ENCODE measurements at regions not wholly inside any gene's neighbourhood (a gene's known extent, or its start where the extent isn't known, plus 50 kb on each side); places are given as distances from the start of the nearest gene placed in this dataset.

- no peak overlapping the region for H3K4me3 ChIP-seq (ENCODE audit: low read depth, low read length)
- H3K9me3 ChIP-seq (ENCODE audit: control insufficient read depth, insufficient read depth, low read depth, low read length): no peaks in the 10 kb centered on the region
- ChIA-PET CTCF (interaction anchor here (0.7 to 2.7 kb wide), 2 partner anchors 10 to 13 kb away, joined by 7 to 32 read pairs; no protein-coding TSS in a partner anchor), POLR2A (no interaction called here)
- no peak for TF ChIP-seq ZNF239 (tag by site-specific recombination; IDR thresholded peaks at IDR 0.05)
- TF ChIP-seq ZNF140 (tag by site-specific recombination; IDR thresholded peaks at IDR 0.05): no peak
- TF ChIP-seq ZNF658 (tag by site-specific recombination; IDR thresholded peaks at IDR 0.05): no peak
- no peak for TF ChIP-seq ZNF221 (tag by site-specific recombination; IDR thresholded peaks at IDR 0.05; ENCODE audit: borderline replicate concordance)
- no peak for TF ChIP-seq ZNF157 (tag by site-specific recombination; IDR thresholded peaks at IDR 0.05)
- no peak for TF ChIP-seq ZNF211 (tag by site-specific recombination; IDR thresholded peaks at IDR 0.05; ENCODE audit: low read depth)
- TF ChIP-seq SCRT2 (tag by site-specific recombination; IDR thresholded peaks at IDR 0.05): no peak
- TF ChIP-seq YY1 (tag by site-specific recombination; IDR thresholded peaks at IDR 0.05): no peak
- TF ChIP-seq INSM2 (tag by site-specific recombination; IDR thresholded peaks at IDR 0.05): no peak
- TF ChIP-seq ZFP69B (tag by site-specific recombination; IDR thresholded peaks at IDR 0.05): no peak
- TF ChIP-seq ZNF830 (tag by site-specific recombination; IDR thresholded peaks at IDR 0.05; ENCODE audit: low read depth): no peak
- no peaks in the 10 kb centered on the region for H3K36me3 ChIP-seq (ENCODE audit: control insufficient read depth in 2 of 2, insufficient read depth in 1 of 2, low read length in 2 of 2)
- no peak overlapping the region for H3K27ac ChIP-seq (ENCODE audit: extremely low read depth, low read depth, low read length)
- no peaks in the 10 kb centered on the region for H3K4me1 ChIP-seq (ENCODE audit: control insufficient read depth, insufficient read depth, low read length)
Observed at GRCh38 chrX:20517565-20517964, 250.9 kb upstream of the RPS6KA3 start.

DNA sequence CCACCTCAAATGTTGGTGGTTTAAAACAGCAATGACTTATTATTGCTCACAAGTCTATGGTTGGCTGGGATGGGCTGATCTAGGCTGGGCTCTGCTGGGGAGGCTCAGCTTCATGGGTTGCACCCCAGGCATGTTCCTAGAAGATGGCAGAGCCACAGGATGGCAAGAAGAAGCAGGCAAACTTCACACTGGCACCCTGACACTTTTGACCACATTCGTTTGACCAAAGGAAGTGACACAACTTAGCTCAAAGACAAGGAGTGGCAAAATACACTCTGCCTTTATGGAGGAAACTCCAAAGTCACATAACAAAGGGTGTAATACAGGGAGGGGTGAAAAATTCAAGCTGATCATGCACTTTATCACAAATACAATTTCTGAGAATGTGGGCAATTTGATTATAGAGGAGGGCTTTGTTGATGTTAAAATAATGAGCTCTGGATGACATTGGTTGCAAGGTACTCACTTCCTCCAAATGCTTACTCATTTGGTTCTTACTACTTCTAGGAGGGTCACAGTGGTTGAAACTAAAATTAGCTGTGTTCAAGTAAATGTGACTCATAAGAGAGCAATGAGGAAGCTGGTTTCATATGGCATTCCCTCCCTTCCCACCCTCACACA, 249.2 kb upstream of the RPS6KA3 start:
- Histone ChIP-seq H3K4me1 (ENCODE audit: control insufficient read depth, insufficient read depth, low read length) (no peaks in the 10 kb centered on the region), H3K4me3 (ENCODE audit: low read depth, low read length) (no peak overlapping the region), H3K36me3 (ENCODE audit: control insufficient read depth in 2 of 2, insufficient read depth in 1 of 2, low read length in 2 of 2) (no peaks in the 10 kb centered on the region), H3K9me3 (ENCODE audit: control insufficient read depth, insufficient read depth, low read depth, low read length) (no peaks in the 10 kb centered on the region), H3K27ac (ENCODE audit: extremely low read depth, low read depth, low read length) (no peak overlapping the region)
- peak; percentile 44 for TF ChIP-seq SETDB1 (IDR thresholded peaks at IDR 0.05; ENCODE audit: insufficient read length, low read length)
- TF ChIP-seq ZNF548 (tag by site-specific recombination; IDR thresholded peaks at IDR 0.05): no peak
- POLR2A ChIA-PET: no interaction called here
- CTCF ChIA-PET: interaction anchor here (0.6 to 2.7 kb wide), 3 partner anchors 12 to 206 kb away, joined by 3 to 32 read pairs (median 6); no protein-coding TSS in a partner anchor

GRCh38 chrX:20514358-20514757, 247.6 kb upstream of the RPS6KA3 start:
- CTCF ChIA-PET: no interaction called here
- no peaks in the 10 kb centered on the region for H3K4me1 ChIP-seq (ENCODE audit: control insufficient read depth, insufficient read depth, low read length)
- no peak overlapping the region for H3K27ac ChIP-seq (ENCODE audit: extremely low read depth, low read depth, low read length)
- H3K4me3 ChIP-seq (ENCODE audit: low read depth, low read length): no peak overlapping the region
- no peaks in the 10 kb centered on the region for H3K36me3 ChIP-seq (ENCODE audit: control insufficient read depth in 2 of 2, insufficient read depth in 1 of 2, low read length in 2 of 2)
- H3K9me3 ChIP-seq (ENCODE audit: control insufficient read depth, insufficient read depth, low read depth, low read length): no peaks in the 10 kb centered on the region
- POLR2A ChIA-PET: no interaction called here
- TF ChIP-seq ZNF211 (tag by site-specific recombination; IDR thresholded peaks at IDR 0.05; ENCODE audit: low read depth) (no peak), ZNF214 (tag by site-specific recombination; IDR thresholded peaks at IDR 0.05; ENCODE audit: borderline replicate concordance) (no peak), FEZF1 (tag by site-specific recombination; IDR thresholded peaks at IDR 0.05) (no peak), GFI1B (tag by site-specific recombination; IDR thresholded peaks at IDR 0.05) (no peak; the same call in 1 of the 2 replicates), ZNF311 (tag by site-specific recombination; IDR thresholded peaks at IDR 0.05; ENCODE audit: borderline replicate concordance) (no peak), ZNF692 (tag by site-specific recombination; IDR thresholded peaks at IDR 0.05) (no peak)
- TF ChIP-seq, protein P1, sequence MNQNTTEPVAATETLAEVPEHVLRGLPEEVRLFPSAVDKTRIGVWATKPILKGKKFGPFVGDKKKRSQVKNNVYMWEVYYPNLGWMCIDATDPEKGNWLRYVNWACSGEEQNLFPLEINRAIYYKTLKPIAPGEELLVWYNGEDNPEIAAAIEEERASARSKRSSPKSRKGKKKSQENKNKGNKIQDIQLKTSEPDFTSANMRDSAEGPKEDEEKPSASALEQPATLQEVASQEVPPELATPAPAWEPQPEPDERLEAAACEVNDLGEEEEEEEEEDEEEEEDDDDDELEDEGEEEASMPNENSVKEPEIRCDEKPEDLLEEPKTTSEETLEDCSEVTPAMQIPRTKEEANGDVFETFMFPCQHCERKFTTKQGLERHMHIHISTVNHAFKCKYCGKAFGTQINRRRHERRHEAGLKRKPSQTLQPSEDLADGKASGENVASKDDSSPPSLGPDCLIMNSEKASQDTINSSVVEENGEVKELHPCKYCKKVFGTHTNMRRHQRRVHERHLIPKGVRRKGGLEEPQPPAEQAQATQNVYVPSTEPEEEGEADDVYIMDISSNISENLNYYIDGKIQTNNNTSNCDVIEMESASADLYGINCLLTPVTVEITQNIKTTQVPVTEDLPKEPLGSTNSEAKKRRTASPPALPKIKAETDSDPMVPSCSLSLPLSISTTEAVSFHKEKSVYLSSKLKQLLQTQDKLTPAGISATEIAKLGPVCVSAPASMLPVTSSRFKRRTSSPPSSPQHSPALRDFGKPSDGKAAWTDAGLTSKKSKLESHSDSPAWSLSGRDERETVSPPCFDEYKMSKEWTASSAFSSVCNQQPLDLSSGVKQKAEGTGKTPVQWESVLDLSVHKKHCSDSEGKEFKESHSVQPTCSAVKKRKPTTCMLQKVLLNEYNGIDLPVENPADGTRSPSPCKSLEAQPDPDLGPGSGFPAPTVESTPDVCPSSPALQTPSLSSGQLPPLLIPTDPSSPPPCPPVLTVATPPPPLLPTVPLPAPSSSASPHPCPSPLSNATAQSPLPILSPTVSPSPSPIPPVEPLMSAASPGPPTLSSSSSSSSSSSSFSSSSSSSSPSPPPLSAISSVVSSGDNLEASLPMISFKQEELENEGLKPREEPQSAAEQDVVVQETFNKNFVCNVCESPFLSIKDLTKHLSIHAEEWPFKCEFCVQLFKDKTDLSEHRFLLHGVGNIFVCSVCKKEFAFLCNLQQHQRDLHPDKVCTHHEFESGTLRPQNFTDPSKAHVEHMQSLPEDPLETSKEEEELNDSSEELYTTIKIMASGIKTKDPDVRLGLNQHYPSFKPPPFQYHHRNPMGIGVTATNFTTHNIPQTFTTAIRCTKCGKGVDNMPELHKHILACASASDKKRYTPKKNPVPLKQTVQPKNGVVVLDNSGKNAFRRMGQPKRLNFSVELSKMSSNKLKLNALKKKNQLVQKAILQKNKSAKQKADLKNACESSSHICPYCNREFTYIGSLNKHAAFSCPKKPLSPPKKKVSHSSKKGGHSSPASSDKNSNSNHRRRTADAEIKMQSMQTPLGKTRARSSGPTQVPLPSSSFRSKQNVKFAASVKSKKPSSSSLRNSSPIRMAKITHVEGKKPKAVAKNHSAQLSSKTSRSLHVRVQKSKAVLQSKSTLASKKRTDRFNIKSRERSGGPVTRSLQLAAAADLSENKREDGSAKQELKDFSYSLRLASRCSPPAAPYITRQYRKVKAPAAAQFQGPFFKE (tag by site-specific recombination; IDR thresholded peaks at IDR 0.05; ENCODE audit: borderline replicate concordance): no peak
- TF ChIP-seq, protein P2, sequence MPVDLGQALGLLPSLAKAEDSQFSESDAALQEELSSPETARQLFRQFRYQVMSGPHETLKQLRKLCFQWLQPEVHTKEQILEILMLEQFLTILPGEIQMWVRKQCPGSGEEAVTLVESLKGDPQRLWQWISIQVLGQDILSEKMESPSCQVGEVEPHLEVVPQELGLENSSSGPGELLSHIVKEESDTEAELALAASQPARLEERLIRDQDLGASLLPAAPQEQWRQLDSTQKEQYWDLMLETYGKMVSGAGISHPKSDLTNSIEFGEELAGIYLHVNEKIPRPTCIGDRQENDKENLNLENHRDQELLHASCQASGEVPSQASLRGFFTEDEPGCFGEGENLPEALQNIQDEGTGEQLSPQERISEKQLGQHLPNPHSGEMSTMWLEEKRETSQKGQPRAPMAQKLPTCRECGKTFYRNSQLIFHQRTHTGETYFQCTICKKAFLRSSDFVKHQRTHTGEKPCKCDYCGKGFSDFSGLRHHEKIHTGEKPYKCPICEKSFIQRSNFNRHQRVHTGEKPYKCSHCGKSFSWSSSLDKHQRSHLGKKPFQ (tag by site-specific recombination; IDR thresholded peaks at IDR 0.05): no peak
- TF ChIP-seq, protein P3, sequence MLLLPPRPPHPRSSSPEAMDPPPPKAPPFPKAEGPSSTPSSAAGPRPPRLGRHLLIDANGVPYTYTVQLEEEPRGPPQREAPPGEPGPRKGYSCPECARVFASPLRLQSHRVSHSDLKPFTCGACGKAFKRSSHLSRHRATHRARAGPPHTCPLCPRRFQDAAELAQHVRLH (tag by site-specific recombination; IDR thresholded peaks at IDR 0.05): no peak
